Ishikawa (cell line): ENCODE measurements at regions not wholly inside any gene's neighbourhood (a gene's known extent, or its start where the extent isn't known, plus 50 kb on each side); places are given as distances from the start of the nearest gene placed in this dataset.

Experiments
- CEBPB ChIP-seq: IDR thresholded peaks from 2 replicates; pipeline ENCODE4 v1.6.1; 2012
- CREB1 ChIP-seq: IDR thresholded peaks from 2 replicates; pipeline ENCODE4 v1.6.1; 2012; ENCODE audit warnings: low read depth
- EGR1 ChIP-seq: IDR thresholded peaks from 2 replicates; pipeline ENCODE4 v1.6.1; 2012
- EP300 ChIP-seq: IDR thresholded peaks from 2 replicates; pipeline ENCODE4 v1.6.1; 2012; ENCODE audit warnings: borderline replicate concordance
- NFIC ChIP-seq: IDR thresholded peaks from 2 replicates; pipeline ENCODE4 v1.6.1; 2012
- RAD21 ChIP-seq: IDR thresholded peaks from 2 replicates; pipeline ENCODE4 v1.6.1; 2012; ENCODE audit warnings: low read depth
- REST ChIP-seq: IDR thresholded peaks from 2 replicates; pipeline ENCODE4 v1.6.1; 2012; ENCODE audit warnings: low read depth, mild to moderate bottlenecking
- TCF12 ChIP-seq: IDR thresholded peaks from 2 replicates; pipeline ENCODE4 v1.6.1; 2012; ENCODE audit warnings: low read depth
- TEAD4 ChIP-seq: IDR thresholded peaks from 2 replicates; pipeline ENCODE4 v1.6.1; 2012
- YY1 ChIP-seq: IDR thresholded peaks from 2 replicates; pipeline ENCODE4 v1.6.1; 2012; ENCODE audit warnings: low read depth
- TF ChIP-seq, protein P1 (sequence below): IDR thresholded peaks from 2 replicates; pipeline ENCODE4 v1.6.1; 2012

DNA sequence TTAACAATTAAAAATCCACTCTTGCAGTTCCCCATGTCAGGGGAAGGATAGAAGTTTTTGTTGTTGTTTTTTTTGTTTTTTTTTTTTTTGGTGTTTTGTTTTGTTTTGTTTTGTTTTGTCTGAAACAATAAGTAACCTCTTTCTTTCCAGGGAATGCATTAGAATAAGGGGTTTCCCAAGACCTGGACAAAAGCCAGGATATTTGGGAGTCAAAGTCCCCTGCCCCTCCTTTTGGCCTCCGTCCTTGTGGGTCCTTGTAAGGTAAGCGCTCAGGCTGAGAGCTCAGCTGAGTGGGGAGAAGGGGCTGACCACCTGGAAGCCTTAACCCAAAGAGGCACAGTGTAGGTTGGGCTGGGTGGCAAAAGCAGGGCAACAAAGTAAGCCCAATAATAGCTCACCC is 515.4 kb downstream of the SOX6 start:
- TF ChIP-seq YY1: no peak
- TF ChIP-seq RAD21: no peak
- TF ChIP-seq EP300: no peak
- TF ChIP-seq, protein P1, sequence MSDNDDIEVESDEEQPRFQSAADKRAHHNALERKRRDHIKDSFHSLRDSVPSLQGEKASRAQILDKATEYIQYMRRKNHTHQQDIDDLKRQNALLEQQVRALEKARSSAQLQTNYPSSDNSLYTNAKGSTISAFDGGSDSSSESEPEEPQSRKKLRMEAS: no peak
- TF ChIP-seq EGR1: no peak
- no peak for TF ChIP-seq REST
- TF ChIP-seq CEBPB: no peak
- TF ChIP-seq CREB1: no peak
- no peak for TF ChIP-seq NFIC
- TF ChIP-seq TEAD4: no peak
- TF ChIP-seq TCF12: no peak
